ENCODE measurements at regions not wholly inside any gene's neighbourhood (a gene's known extent, or its start where the extent isn't known, plus 50 kb on each side); places are given as distances from the start of the nearest gene placed in this dataset.

GRCh38 chr1:163820226-163820625, 498.5 kb downstream of the NUF2 start:
- DNase-seq (ENCODE audit: low spot score) (no peak), ATAC-seq (no peak)
- Mint-ChIP-seq H3K9me3 (peaks cover 23% of the 10 kb centered on the region), H3K27me3 (ENCODE audit: low read depth) (no peaks in the 10 kb centered on the region), H3K4me1 (no peaks in the 10 kb centered on the region), H3K36me3 (no peaks in the 10 kb centered on the region), H3K4me3 (no peak overlapping the region), H3K27ac (no peak overlapping the region)
- ChIA-PET CTCF (no interaction called here), POLR2A (no interaction called here)
- TF ChIP-seq JUN (CRISPR knock-in tag; IDR thresholded peaks at IDR 0.05), result no peak
- TF ChIP-seq NFYB (CRISPR knock-in tag; conservative IDR thresholded peaks at IDR 0.05; ENCODE audit: low read depth), result no peak
- TF ChIP-seq SMAD4 (CRISPR knock-in tag; IDR thresholded peaks at IDR 0.05), result no peak
- no peak for TF ChIP-seq TEAD1 (CRISPR knock-in tag; IDR thresholded peaks at IDR 0.05)
- TF ChIP-seq MLX (CRISPR knock-in tag; IDR thresholded peaks at IDR 0.05), result no peak
- TF ChIP-seq E2F1 (CRISPR knock-in tag; IDR thresholded peaks at IDR 0.05), result no peak
- no peak for TF ChIP-seq HMGXB4 (CRISPR knock-in tag; IDR thresholded peaks at IDR 0.05)

GRCh38 chr1:163820766-163821165, 499.0 kb downstream of the NUF2 start:
- Mint-ChIP-seq H3K27me3 (ENCODE audit: low read depth) (no peaks in the 10 kb centered on the region), H3K4me1 (no peaks in the 10 kb centered on the region), H3K36me3 (no peaks in the 10 kb centered on the region), H3K27ac (no peak overlapping the region), H3K9me3 (peaks cover 19% of the 10 kb centered on the region), H3K4me3 (no peak overlapping the region)
- CTCF ChIA-PET, result no interaction called here
- ATAC-seq (no peak), DNase-seq (ENCODE audit: low spot score) (no peak)
- POLR2A ChIA-PET, result no interaction called here
- no peak for TF ChIP-seq STAT6 (CRISPR knock-in tag; conservative IDR thresholded peaks at IDR 0.05; ENCODE audit: low read depth)
- no peak for TF ChIP-seq ZNF423 (CRISPR knock-in tag; IDR thresholded peaks at IDR 0.05)
- TF ChIP-seq FOXK1 (CRISPR knock-in tag; IDR thresholded peaks at IDR 0.05), result no peak
- TF ChIP-seq SOX15 (CRISPR knock-in tag; IDR thresholded peaks at IDR 0.05), result no peak
- TF ChIP-seq FOXP4 (CRISPR knock-in tag; IDR thresholded peaks at IDR 0.05), result no peak

GRCh38 chr1:163821679-163822078, 499.9 kb downstream of the NUF2 start:
- H3K36me3 Mint-ChIP-seq, result no peaks in the 10 kb centered on the region
- CTCF ChIA-PET, result no interaction called here
- no peaks in the 10 kb centered on the region for H3K27me3 Mint-ChIP-seq (ENCODE audit: low read depth)
- H3K9me3 Mint-ChIP-seq, result peaks cover 14% of the 10 kb centered on the region
- ATAC-seq, result no peak
- no peak for DNase-seq (ENCODE audit: low spot score)
- POLR2A ChIA-PET, result no interaction called here
- no peaks in the 10 kb centered on the region for H3K4me1 Mint-ChIP-seq
- no peak overlapping the region for H3K27ac Mint-ChIP-seq
- H3K4me3 Mint-ChIP-seq, result no peak overlapping the region
- TF ChIP-seq CBFB (CRISPR knock-in tag; IDR thresholded peaks at IDR 0.05; ENCODE audit: low read depth), result no peak
- no peak for TF ChIP-seq GRHL2 (CRISPR knock-in tag; IDR thresholded peaks at IDR 0.05; ENCODE audit: insufficient replicate concordance, severe bottlenecking)
- no peak for TF ChIP-seq ATF3 (CRISPR knock-in tag; conservative IDR thresholded peaks at IDR 0.05)
- TF ChIP-seq AR (CRISPR knock-in tag; IDR thresholded peaks at IDR 0.05), result no peak
- no peak for TF ChIP-seq CTCF (IDR thresholded peaks at IDR 0.05)
- TF ChIP-seq CREM (CRISPR knock-in tag; IDR thresholded peaks at IDR 0.05), result no peak
- TF ChIP-seq ATF1 (CRISPR knock-in tag; IDR thresholded peaks at IDR 0.05), result no peak
- TF ChIP-seq ZNF121 (CRISPR knock-in tag; IDR thresholded peaks at IDR 0.05), result no peak

All from WTC11 (cell line).